Uterus (tissue), 3 donors: ENCODE measurements at regions not wholly inside any gene's neighbourhood (a gene's known extent, or its start where the extent isn't known, plus 50 kb on each side); places are given as distances from the start of the nearest gene placed in this dataset.

Experiments used
- DNase-seq, 2 donors: peaks; one replicate each; pipeline ENCODE4 v3.0.0-alpha.2; 2019 to 2020
- H3K27ac ChIP-seq, 2 donors: fragments of 200-600 bp; sonication (generic); 1 replicate in 1 of 2; 2 replicates in 1 of 2; pipeline ENCODE4 v1.5.1; 2016 to 2018
- H3K27me3 ChIP-seq, 2 donors: fragments of 200-600 bp; sonication (generic); one replicate each; pipeline ENCODE4 v1.5.1; 2018 to 2019; ENCODE audit warnings: control low read depth in 1 of 2
- H3K36me3 ChIP-seq, 2 donors: fragments of 200-600 bp; sonication (generic); one replicate each; pipeline ENCODE4 v1.5.1; 2019; ENCODE audit warnings: control low read depth in 1 of 2
- H3K4me1 ChIP-seq, 2 donors: fragments of 200-600 bp; sonication (generic); one replicate each; pipeline ENCODE4 v1.5.1; 2018 to 2019; ENCODE audit warnings: control low read depth in 1 of 2
- H3K4me3 ChIP-seq, 2 donors: fragments of 200-600 bp; sonication (generic); 1 replicate in 1 of 2; 2 replicates in 1 of 2; pipeline ENCODE4 v1.5.1; 2018 to 2019; ENCODE audit warnings: mild to moderate bottlenecking in 1 of 2
- H3K9me3 ChIP-seq, 2 donors: fragments of 200-600 bp; sonication (generic); one replicate each; pipeline ENCODE4 v1.5.1; 2019; ENCODE audit warnings: control low read depth in 1 of 2
- POLR2A ChIP-seq, 2 donors: fragments of 450-650 bp; IDR thresholded peaks; one replicate each; pipeline ENCODE4 v1.6.1; 2016; ENCODE audit warnings: antibody characterized with exemption in 2 of 2, mild to moderate bottlenecking in 1 of 2, moderate library complexity in 1 of 2
- intact Hi-C: fragments of 100-400 bp; cut with DNase I; formaldehyde crosslinking; loops from one replicate; pipeline ENCODE4 v1.15.1; 2023; ENCODE audit warnings: low total_unique reads
- TF ChIP-seq, protein P1 (sequence below), 4 experiments: fragments of 200-600 bp in 2 of 4; fragments of 450-650 bp in 2 of 4; sonication (generic) in 2 of 4; IDR thresholded peaks; one replicate each; pipeline ENCODE4 v1.5.1; 2016 to 2019; ENCODE audit warnings: antibody characterized with exemption in 4 of 4, mild to moderate bottlenecking in 2 of 4, moderate library complexity in 1 of 4
- donor health status: DM: yes; HTN: yes; CAD: no.

DNA sequence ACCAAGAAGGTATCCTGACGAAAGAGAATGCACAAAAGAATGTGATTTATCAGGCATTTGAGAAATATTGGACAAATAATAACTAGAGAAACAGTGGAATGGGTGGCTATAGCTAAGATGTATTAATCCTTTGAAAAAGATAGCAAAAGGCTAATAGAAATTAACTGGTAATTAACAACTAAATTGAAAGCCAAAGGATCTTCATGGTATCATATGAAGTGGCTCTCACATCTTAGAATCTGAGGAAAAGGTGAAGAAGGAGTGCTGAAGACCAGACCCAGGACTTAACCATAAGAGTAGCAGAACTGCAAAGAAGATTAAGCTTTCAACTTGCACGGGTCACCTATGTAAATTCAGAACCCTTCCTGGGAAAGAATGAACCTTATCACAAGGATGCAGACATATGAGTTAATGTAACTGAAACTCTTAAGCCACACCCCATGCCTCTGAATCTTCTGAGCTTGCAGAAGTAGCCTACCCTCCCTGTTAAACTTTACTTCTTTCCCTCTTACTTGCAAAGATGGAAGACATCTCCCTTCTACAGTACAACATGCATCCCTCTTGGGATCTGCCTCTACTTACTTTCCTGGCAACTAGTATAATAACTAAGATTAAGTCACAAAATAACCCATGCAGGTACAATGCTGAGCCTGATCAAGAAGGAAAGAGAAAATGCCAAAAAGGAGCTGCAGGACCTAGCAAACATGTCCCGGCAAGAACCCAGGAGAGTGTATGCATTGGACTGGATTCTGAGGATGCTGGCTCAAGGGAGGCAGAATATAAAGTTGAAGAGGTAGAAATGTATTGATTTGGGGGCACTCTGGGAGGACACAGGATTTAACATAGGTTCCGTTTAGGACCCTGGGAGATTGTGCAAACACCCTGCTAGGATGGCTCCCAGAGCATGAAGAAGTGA, 395.5 kb upstream of the SLC30A5 start:
- Histone ChIP-seq H3K27me3 (no peaks in the 10 kb centered on the region), H3K4me3 (no peak overlapping the region), H3K4me1 (no peaks in the 10 kb centered on the region), H3K27ac (no peak overlapping the region), H3K36me3 (no peaks in the 10 kb centered on the region), H3K9me3 (no peaks in the 10 kb centered on the region)
- TF ChIP-seq POLR2A (IDR thresholded peaks at IDR 0.05): no peak
- TF ChIP-seq, protein P1, sequence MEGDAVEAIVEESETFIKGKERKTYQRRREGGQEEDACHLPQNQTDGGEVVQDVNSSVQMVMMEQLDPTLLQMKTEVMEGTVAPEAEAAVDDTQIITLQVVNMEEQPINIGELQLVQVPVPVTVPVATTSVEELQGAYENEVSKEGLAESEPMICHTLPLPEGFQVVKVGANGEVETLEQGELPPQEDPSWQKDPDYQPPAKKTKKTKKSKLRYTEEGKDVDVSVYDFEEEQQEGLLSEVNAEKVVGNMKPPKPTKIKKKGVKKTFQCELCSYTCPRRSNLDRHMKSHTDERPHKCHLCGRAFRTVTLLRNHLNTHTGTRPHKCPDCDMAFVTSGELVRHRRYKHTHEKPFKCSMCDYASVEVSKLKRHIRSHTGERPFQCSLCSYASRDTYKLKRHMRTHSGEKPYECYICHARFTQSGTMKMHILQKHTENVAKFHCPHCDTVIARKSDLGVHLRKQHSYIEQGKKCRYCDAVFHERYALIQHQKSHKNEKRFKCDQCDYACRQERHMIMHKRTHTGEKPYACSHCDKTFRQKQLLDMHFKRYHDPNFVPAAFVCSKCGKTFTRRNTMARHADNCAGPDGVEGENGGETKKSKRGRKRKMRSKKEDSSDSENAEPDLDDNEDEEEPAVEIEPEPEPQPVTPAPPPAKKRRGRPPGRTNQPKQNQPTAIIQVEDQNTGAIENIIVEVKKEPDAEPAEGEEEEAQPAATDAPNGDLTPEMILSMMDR (IDR thresholded peaks at IDR 0.05): no peak
- intact Hi-C loops: no loop called here
- no peak for DNase-seq

DNA sequence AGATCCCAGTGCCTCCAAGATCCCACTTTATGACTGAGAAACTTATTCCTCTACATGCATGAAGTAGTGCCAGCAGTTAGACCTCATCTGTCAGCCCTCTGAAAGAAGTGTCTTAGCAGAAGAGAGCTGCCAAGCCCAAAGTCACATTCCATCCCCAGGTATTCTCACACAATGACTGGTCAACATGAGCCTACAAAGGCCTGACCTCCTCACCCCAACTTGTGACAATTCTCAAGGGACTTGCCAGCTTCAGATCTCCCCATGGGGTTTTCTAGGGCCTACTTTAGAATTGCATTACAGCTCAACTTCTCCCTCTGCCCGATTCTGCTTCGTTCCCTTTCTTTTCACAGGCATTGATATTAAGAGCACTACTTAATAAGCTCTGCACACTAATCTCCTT, 393.8 kb upstream of the SLC30A5 start:
- Histone ChIP-seq H3K4me1 (no peaks in the 10 kb centered on the region), H3K36me3 (no peaks in the 10 kb centered on the region), H3K9me3 (no peaks in the 10 kb centered on the region), H3K27me3 (no peaks in the 10 kb centered on the region), H3K4me3 (no peak overlapping the region), H3K27ac (no peak overlapping the region)
- no peak for TF ChIP-seq POLR2A (IDR thresholded peaks at IDR 0.05)
- TF ChIP-seq, protein P1 (IDR thresholded peaks at IDR 0.05): no peak
- DNase-seq: no peak
- intact Hi-C loops: no loop called here

DNA sequence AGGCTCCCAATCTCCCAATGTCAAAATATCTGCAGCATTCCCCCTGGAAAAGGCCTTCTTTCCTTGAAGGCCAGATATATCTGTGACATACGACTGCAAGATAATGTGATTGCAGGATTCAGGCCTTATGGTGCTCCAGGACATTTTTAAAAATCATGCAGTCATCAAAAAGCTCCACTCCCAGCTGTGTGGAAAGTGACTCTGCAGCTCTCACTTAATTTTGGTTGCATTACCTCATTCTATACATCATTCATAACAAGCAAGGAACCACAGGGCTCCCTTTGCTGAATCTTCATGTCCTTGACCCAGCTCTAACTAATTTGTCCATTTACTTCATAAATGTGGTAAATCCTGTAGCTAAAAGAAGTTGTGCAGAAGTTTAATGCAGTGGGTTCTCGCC, 386.2 kb upstream of the SLC30A5 start:
- TF ChIP-seq POLR2A (IDR thresholded peaks at IDR 0.05): no peak
- TF ChIP-seq, protein P1 (IDR thresholded peaks at IDR 0.05): no peak
- Histone ChIP-seq H3K9me3 (no peaks in the 10 kb centered on the region), H3K4me1 (no peaks in the 10 kb centered on the region), H3K36me3 (no peaks in the 10 kb centered on the region), H3K4me3 (no peak overlapping the region), H3K27me3 (no peaks in the 10 kb centered on the region), H3K27ac (no peak overlapping the region)
- intact Hi-C loops: no loop called here
- no peak for DNase-seq

DNA sequence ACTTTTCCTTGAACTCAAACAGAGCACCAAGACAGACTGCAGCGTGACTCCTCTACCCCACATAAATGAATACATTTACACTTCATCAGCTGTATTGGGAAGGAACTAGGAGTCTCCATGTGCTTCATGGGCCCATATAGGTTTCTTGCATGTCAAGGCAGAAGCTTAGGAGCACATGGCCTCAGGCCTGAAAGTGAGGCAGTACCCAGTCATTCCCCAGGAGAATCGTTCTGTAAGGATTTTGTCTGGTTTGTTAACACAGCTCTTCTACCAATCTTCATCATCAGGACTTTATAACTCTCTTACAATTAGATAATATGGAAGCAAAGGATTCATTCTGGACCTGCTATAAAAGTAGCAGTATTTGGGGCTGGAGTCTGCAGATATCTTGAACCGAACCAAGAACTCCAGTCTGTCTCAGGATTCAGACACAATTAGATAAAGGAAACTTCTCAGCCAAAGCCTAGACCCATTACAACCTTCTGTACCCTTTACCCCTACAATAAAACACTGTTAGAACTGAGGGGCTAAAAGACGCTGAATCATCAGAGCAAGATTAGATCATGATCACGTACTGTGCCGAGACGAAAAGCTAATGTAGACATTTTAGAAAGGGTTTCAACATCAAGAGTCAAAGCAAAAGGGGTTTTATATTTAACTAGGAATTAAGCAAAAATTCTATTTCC, 385.5 kb upstream of the SLC30A5 start:
- Histone ChIP-seq H3K4me1 (no peaks in the 10 kb centered on the region), H3K9me3 (no peaks in the 10 kb centered on the region), H3K4me3 (no peak overlapping the region), H3K36me3 (no peaks in the 10 kb centered on the region), H3K27ac (no peak overlapping the region), H3K27me3 (no peaks in the 10 kb centered on the region)
- intact Hi-C loops: no loop called here
- TF ChIP-seq, protein P1 (IDR thresholded peaks at IDR 0.05): no peak
- no peak for TF ChIP-seq POLR2A (IDR thresholded peaks at IDR 0.05)
- DNase-seq: no peak

DNA sequence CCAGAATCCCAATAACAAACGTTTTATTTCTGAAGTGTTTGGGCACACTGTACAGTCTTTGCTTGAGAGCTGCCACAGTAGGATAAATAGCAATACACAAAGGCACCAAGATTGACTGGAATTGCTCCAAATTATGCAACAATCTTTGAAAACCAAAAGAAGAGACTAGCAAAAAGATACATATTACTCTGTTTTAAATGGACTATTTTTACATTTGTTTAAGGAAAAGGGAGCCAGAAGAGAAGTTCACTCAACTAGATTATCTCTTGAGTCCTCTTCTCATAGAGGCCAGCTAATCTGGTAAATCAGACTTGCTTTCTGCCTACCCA, 385.0 kb upstream of the SLC30A5 start:
- intact Hi-C loops: no loop called here
- no peak overlapping the region for H3K4me3 ChIP-seq
- H3K27me3 ChIP-seq: no peaks in the 10 kb centered on the region
- H3K36me3 ChIP-seq: no peaks in the 10 kb centered on the region
- no peaks in the 10 kb centered on the region for H3K9me3 ChIP-seq
- TF ChIP-seq POLR2A (IDR thresholded peaks at IDR 0.05): no peak
- TF ChIP-seq, protein P1 (IDR thresholded peaks at IDR 0.05): no peak
- no peak for DNase-seq
- no peak overlapping the region for H3K27ac ChIP-seq
- H3K4me1 ChIP-seq: no peaks in the 10 kb centered on the region
